Stimulated activated CD4-positive, alpha-beta T cell treated with anti-CD3 and anti-CD28 coated beads, TNF-alpha, amount 100 ng/mL, for 48 hours (primary cell): ENCODE measurements at regions not wholly inside any gene's neighbourhood (a gene's known extent, or its start where the extent isn't known, plus 50 kb on each side); places are given as distances from the start of the nearest gene placed in this dataset.
"Not testable (repeated sequence)": the region's sequence is repeated elsewhere in the genome, so short reads cannot be mapped to it uniquely, and the experiment has no call there.

ENCODE experiments used
- DNase-seq, 3 donors: peaks; one replicate each; pipeline ENCODE4 v3.0.0-alpha.2; 2020; ENCODE audit warnings: low read depth in 3 of 3

DNA sequence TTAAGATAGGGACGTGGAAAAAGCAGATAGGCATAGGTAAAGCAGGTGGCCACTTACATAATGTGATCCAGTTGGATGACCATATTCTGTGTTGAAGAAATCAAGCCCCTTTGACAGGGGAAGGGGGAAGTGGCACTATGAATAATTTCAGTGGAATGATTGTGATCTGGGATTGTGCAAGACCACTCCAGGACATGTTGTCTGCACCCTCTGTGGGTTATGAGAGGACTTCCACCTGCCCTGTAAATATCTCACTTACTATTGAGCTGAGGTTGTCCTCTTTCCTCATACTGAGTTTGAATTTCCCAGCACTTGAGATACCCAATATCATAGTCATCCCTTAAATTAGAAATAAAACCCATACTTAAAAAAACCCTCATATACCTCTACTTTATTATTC lies 220.7 kb downstream of the IRS1 start:
- no peak for DNase-seq

DNA sequence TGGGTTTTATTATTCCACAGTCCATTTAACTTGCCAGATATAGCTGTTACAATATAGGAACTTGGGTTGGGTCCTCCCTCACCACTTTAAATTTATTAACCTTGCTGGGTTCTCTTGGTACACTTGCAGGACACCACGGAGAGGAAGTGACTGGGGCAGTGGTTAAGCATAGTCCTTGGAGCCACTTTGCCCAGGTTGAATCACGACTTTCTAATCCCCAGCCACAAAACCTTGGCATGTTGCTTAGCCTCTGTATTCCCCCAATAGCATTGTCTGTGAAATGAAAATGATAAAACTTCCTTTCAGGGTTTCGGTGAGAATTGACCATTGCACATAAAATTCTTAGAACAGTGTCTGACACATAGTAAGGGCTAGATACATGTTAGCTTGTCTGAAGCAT lies 221.2 kb downstream of the IRS1 start:
- DNase-seq = no peak

DNA sequence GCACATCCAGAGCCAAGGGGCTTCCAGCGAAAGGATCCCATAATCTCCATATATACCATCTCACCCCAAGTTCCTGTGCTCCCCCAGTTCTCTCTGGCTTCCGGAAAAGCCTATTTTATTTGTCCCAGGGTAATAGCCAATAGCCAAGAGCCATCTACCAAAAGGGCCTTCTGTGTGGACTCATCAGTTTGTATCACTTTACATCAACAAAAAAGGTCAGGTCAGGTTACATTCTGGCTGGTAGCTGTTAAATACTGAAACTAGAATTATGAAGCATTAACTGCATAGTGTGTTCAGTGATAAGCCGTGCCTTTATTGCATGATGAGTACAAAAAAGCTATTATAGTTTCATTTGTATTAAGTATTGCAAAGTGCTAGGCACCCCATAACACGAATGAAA lies 223.7 kb downstream of the IRS1 start:
- no peak for DNase-seq

DNA sequence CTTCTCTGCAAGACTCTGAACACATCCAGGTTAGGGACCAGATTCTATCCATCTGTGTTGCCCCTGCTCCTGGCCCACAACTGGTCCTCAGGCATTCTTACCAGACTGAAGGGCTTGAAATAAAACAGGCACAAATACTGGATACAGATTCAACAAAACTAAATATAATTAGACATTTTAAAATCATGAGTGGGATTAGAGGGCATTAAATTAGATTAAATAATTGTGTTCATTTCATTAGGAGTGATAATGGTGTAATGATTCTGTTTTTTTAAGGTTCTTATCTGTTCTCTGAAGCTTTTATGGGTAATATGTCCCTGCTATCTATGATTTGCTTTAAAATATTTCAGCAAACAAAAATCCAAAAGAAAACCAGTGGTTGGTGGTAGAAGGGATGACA lies 226.5 kb downstream of the IRS1 start:
- DNase-seq = no peak

DNA sequence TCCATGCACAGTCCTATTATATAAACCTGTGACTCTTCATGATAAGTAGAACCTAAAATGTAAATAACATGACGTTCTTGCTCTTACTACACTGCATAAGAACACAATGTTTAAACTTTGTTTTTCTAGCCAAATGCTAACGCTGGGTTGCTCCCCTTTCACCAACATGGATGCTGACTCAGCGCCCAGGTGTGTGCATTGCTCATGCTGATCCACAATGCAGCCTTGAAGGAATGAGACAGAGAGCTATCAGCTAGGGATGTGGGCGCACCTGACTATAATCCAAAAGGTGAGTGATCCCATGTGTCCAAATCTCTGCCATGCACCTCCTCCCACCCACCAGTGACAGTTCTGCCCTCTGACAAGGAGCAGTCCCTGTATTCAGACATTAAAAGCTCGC lies 235.0 kb downstream of the IRS1 start:
- no peak for DNase-seq

DNA sequence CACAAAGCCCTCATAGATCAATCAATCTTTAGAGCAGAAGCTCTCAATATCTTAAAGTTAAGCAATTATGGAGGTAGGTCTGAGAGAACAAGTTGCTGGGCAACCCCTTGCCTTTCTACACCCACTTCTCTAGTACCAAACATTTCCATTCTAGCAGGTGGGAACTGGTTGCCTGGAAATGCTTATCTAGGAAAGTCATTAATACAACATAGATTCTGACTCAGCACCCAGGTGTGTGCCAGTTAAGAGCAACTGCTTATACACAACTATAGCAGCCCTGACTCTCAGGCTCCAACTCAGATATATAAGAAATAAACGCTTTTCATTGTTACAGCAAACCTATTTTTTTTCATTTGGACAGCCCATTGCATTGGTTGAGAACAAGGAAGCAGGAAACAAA lies 237.7 kb downstream of the IRS1 start:
- DNase-seq = no peak

DNA sequence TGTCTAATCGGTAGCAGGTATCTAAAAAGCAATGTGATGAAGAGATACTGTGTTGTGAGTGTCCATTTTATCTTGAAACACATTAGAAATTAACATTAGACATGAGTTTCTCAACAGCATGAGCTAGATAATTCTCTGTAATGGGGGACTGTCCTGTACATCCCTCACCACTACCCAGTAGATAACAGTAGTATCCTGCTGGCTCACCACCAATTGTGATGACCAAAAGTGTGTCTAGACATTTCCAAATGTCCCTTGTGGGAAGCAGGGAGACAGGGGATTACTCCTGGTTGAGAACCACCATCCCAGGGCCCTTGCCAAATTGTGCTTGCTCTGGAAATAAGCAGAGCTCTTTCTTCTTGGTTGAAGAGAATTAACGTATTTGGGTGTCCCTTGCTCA lies 239.3 kb downstream of the IRS1 start:
- no peak for DNase-seq

DNA sequence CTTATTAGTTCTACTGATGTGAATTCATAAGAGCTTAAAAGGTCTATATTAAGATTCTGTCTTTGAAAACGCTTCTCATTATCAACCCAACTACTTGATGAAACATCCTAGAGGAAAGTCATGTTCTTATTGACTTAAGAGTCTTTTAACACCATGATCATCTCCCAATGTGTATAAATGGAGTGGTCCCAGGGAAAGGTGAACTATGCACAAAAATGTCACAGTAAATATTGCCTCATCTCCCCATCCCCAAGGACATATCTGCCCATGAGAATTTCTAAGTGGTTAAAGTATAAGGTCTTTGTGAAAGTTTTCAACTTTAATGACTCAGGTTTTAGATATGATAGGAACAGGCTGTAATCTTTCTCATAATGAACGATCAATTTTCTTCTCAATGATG lies 240.1 kb downstream of the IRS1 start:
- DNase-seq = no peak

DNA sequence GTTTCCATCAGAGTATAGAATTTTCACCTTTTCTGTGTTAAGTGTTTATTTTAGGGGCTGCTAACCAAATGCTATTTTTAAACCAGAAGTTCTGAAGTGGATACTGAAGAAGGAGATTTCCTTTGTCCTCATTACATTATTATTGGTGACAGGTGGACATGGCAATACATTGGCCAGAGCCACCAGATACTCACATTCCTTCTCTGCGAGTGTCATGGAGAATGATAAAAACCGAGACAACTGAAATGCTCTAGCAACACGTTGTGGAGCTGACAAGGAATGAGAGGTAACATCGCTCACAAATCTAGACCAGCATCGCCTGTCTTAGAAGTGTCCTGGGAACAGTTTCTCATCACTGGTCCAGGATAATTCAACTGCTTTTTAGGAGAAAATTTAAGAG lies 241.2 kb downstream of the IRS1 start:
- DNase-seq = no peak

DNA sequence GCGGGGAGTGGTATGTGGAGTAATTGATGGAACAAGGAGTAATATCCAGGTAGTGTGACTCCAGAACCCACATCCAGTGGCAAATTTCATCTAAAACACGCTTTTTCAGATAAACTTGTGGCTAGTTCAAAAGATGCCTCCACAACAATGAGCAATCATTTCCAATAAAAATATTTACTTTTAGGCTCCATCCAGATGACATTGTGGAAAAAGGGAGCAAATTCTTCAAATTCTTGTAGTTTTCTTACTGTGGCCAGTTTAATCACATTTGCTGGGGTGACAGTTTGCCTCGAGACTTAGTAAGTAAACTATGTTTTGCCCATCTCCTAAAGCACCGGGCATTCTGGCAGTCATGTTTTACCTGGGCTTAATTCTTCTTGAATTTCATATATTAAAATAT lies 243.6 kb downstream of the IRS1 start:
- no peak for DNase-seq

DNA sequence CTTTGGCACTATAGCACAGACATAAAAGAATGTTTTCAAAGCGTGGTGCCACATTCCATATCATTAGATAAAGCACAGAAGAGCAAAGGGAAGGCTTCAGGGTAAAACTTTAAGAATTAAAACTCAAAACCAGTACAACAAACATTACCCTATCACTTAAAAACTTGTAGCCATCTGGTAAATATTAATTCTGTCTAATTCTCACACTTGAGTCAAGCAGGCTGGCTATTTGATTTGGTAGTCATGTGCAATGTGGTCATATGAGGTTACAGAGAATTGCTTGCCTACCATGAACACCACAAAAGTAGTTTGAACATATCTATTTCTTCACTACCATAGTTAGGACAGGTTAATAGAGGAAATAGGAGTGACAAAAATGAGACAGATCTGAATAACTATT lies 244.9 kb downstream of the IRS1 start:
- no peak for DNase-seq

DNA sequence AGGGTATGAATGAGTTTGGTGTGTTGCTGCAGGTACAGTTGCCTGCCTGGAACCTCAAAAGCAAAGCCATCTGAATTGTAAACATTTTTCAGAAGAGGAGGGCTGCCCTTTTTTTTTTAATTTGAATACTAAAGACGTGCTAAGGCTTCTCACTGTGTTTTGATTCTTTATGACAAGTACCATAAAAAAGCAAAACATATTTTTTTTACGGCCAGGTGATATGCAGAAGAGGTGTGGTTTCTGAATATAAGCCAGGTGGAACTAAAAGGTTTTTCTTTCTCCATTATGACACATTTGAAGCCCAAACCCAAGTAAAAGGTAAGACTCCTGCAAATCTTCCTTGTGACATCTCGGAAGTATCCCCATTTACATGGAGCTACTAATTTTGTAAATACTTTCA lies 246.3 kb downstream of the IRS1 start:
- DNase-seq = no peak

DNA sequence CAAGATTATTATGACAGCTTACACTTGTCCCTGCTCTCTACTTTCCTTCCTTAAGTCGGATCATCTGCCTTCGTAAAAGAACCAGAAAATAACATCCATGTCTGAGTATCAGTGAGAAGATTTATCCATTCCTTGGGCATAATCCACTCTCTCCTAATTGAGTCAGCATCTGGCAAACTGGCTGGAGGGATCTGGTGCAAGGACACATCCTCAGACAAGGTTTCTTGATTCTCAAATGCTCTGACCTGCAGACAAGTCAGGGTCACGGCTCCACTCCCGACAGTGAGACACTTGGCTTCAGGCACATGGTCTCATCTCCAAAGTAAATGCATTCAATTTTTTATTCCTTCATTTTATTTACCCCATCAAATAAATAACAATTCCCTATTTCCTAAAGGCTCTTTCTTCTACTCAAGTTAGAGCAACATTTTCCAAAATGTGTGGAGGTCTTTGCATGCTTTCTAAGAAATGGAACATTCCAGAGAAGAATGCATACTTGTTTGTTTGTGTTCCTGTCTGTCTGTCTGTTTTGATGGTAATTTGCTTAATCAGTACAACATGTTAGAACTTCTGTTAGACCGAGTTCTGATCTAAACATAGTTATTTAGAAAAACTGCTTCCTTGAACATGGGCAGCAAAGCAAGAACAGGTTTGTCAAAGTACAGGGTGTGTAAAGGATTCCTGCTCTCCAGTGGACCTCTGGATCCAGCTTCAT lies 246.9 kb downstream of the IRS1 start:
- no peak for DNase-seq

DNA sequence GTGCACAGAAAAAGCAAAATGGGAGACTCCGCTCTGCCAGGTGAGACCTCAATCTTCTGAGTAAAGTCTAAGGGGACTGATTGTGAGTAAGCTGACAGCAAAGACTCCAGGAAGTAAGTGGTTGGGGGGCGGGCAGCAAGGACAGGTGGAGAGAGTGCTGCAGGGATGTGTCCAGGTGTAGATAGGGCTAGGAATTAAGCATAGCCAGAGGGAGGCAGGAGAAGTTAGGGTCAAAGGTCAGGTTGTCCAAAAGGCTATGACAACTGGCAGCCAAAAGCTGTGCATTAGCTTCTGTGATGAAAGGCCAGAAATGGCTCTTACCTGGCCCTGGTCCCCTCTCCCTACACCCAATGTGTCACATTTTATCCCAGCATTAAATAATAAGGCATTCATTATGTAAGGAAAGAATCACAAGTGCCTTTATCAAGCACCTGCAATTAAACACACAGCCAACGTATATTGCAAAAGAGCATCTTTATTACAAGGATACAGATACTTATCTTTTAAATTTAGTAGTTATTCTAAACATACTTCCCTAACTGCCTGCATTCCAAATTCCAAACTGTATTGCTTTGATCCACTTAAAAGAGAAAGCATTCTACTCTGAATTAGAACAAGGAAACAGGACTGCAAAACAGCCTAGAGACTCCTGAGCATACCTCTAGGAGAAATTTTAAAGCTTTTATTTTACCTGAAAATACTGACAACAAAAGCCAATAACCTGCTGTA lies 247.9 kb downstream of the IRS1 start:
- DNase-seq = no peak

DNA sequence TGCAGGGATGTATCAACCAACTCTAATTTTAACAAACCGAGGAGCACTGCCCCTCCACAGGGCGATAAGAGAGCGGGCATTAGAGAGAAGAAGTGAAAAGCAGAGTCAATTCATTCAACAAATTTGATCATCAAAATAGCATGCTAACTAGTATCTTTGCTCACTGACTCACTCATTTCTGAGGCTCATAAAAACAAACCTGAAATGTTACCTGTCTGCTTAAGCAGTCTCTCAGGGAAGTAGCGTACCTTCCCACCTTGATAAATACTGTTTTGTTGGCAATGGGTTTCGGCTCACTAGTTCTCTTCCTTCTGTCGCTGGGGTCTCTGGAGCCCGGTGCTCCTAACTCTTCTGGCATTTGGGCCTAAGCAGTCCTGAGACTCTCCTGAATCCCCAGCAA lies 248.8 kb downstream of the IRS1 start:
- no peak for DNase-seq

DNA sequence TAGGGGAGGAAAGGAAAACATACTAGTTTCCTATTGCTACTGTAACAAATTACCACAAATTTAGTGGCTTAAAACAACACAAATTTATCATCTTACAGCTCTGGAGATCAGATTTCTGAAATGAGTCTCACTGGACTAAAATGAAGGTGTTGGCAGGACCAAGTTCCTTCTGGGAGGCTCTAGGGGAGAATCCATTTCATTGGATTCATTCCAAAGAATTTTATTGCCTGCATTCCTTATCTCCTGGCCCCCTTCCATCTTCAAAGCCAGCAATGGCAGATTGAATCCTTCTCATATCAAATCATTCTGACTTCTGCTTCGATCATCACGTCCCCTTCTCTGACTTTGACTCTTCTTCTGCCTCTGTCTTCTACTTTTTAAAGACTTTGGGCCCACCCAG lies 250.9 kb downstream of the IRS1 start:
- DNase-seq = no peak

DNA sequence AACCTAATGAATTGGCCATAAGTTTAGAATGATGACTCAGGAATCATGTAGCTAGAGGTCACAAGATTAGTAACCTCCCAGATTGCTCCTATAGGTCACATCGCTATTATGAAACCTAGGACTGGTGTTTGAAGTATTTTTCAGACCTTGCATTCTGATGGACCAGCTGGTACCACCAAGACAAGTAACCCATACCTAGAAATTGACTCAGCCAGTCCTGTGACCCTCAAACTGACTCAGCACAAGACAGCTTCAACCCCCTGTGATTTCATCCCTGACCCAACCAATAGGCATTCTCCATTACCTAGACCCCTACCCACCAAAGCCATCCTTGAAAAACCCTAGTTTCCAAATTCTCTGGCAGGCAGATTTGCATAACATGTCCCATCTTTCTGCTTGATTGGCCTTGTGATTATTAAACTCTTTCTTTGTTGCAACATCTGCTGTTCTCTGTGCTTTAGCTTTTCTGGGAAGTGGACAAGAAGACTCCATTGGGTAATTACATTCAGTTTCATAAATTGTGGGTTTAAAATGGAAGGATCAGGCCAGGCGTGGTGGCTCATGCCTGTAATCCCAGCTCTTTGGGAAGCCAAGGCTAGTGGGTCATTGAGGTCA lies 254.9 kb downstream of the IRS1 start:
- no peak for DNase-seq

DNA sequence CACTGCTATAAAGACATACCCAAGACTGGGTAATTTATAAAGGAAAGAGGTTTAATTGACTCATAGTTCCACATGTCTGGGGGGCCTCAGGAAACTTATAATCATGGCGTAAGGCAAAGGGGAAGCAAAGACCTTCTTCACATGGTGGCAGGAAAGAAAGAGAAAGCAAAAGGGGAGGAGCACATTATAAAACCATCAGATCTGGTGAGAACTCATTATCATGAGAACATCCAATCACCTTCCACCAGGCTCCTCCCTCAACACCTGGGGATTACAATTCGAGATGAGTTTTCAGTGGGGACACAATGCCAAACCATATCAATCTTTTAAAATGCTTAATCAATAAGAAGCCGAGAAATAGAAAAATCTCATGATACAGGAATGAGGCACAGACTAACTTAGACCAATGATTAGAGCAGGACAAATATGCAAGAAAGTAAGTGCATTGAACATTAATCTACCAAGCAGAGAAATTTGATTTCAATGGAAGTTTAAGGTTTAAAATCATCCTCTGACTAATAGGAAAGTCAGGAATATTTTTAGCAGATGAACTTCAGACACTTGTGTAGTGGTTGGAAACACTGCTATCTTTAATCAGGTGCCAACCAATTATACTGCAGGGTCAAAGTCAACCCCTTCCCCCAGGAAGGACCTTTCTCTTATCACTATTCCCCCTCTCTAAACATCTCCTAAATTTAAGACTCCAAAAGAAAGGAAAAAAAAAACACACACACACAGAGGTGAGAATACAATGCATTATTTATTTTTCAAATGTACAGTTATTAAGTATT lies 259.2 kb downstream of the IRS1 start:
- DNase-seq = no peak

DNA sequence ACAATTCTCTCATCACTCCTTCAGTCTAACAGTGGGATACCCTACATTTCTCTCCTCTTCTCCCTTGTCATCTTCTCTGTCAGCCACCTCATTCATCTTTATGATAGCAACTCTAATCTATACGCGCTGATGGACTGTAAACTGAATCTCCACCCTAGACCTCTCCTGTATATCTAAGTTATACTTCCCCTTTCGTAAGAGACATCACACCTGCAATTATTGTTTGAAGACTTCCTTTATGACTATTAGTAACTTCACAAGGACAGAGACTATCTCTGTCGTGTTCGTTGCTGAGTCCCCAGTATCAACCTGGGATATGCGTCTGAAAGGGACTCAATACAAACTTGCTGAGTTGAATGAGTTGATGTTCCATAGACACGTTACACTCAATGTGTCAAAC lies 263.2 kb downstream of the IRS1 start:
- no peak for DNase-seq

DNA sequence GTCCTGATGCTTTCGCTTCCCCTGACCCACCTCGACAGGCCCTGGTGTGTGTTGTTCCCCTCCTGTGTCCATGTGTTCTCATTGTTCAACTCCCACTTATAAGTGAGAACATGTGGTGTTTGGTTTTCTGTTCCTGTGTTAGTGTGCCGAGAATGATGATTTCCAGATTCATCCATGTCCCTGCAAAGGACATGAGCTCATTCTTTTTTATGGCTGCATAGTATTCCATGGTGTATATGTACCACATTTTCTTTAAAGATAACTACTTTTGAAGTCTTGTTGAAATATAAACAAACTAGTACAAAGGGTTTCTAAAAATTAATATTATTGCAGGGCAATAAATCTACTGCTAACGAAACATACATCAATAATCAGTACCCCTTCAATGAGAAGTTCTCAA lies 266.6 kb downstream of the IRS1 start:
- DNase-seq = not testable (repeated sequence)

DNA sequence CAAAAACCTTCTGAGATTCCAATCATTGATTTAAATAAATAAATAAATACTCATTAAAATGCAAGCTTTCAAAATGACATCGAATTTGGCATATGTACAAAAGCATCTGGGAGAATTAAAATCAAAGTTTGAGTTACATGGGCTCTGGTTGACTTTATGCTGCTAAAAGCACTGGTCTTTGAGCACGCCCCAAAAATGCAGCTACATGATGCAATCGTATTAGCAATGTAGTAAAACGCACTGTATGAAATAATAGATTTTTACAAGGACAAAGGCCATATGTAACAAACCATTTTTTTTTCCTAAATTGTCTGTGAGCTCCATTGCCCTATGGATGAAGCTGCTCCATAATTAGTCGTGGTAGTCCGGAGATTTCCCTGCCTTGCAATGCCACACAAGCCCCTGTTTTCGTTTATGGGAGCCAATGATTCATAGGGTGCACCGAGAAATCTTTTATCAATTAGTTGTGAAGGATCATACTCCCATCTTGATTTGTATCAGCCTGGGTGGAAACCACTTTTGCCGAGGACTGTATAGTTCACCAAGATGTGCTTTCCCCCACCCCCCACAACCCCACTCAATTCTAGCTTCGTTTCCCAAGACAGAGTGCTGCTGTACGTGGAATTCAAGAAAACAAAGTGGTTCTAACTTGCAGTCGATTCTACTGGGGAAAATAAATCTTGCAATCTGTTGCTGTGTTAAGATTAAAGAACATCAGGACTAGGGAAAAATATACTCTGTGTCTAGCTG lies 268.4 kb downstream of the IRS1 start:
- DNase-seq = no peak

DNA sequence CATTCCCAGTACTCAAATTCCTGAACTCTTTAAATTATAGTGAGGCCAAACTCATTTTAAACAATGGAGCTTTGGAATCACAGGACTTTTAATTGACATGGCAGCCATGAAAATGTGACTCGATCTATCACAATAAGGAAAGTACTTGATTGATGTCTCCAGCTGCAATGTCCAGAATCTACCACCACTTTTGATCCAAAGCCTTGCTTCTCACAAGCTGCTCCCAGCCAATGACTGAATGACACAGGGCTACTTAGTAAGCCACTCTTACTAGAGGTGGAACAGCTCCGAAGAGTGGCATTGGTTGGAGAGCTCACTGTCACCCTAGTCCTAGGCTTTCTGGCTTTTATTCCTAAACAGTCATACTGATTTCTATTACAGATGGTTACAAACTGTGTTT lies 270.1 kb downstream of the IRS1 start:
- no peak for DNase-seq
